NCI-H128 (cell line): ENCODE measurements at regions not wholly inside any gene's neighbourhood (a gene's known extent, or its start where the extent isn't known, plus 50 kb on each side); places are given as distances from the start of the nearest gene placed in this dataset.
"Not testable (repeated sequence)": the region's sequence is repeated elsewhere in the genome, so short reads cannot be mapped to it uniquely, and the experiment has no call there.

ENCODE experiments used
- DNase-seq: peaks from one replicate; lab custom pipeline; 2025; ENCODE audit not compliant: unreplicated experiment; lab: John Stamatoyannopoulos, UW

DNA sequence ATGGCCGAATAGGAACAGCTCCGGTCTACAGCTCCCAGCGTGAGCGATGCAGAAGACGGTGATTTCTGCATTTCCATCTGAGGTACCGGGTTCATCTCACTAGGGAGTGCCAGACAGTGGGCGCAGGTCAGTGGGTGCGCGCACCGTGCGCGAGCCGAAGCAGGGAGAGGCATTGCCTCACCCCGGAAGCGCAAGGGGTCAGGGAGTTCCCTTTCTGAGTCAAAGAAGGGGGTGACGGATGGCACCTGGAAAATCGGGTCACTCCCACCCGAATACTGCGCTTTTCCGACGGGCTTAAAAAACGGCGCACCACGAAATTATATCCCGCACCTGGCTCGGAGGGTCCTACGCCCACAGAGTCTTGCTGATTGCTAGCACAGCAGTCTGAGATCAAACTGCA is 572.8 kb upstream of the AGA start:
- not testable (repeated sequence) for DNase-seq

DNA sequence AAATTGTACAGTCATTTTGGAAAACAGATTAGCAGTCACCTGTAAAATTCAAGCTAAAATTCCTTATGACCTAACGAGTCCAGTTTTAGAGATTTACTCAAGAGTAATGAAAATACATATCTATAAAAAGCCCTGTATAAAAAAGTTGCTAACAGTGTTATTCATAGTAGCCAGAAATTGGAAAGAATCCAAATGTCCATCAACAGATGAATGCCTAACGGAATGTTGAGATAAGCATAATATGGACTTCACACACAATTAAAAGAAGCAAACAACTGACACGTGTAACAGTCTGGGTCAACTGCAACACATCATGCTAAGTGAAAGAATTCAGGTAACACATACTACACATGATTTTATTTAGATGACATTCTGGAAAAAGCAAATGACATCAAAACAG is 584.8 kb upstream of the AGA start:
- no peak for DNase-seq

DNA sequence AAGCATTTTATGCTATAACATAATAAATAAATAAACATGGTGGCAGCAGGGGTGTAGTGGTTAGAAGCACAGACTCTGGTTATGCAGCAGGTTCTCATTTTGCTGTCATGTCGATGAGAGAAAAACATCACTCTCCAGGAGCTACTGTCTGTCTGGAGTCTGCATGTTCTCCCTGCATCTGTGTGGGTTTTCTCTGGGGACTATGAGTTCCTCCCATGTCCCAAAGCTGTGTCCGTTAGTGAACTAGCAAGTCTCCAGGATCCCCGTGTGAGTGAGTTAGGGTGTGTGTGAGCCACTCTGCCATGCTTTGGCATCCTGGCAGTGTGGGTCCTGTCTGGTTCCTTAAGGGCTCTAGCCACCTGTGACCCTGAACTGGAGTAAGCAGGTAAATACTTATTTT is 585.6 kb upstream of the AGA start:
- no peak for DNase-seq

DNA sequence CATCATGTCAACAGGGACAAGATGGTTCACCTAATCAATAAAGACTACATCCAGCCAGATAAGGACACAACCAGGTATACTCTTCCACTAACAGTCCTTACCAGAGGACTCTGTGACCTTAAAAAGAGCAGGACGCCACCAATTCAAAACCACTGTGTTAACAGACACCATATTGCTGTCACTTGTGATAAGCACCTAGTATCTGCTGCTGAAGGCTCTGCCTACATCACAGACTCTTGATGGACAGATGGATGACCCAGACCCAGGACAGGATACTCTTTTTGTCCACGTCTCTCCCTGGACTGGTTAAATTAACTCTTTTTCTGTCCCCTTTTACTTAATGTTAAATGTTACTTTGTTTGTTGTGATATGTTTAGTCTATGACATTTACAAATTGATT is 586.2 kb upstream of the AGA start:
- no peak for DNase-seq

DNA sequence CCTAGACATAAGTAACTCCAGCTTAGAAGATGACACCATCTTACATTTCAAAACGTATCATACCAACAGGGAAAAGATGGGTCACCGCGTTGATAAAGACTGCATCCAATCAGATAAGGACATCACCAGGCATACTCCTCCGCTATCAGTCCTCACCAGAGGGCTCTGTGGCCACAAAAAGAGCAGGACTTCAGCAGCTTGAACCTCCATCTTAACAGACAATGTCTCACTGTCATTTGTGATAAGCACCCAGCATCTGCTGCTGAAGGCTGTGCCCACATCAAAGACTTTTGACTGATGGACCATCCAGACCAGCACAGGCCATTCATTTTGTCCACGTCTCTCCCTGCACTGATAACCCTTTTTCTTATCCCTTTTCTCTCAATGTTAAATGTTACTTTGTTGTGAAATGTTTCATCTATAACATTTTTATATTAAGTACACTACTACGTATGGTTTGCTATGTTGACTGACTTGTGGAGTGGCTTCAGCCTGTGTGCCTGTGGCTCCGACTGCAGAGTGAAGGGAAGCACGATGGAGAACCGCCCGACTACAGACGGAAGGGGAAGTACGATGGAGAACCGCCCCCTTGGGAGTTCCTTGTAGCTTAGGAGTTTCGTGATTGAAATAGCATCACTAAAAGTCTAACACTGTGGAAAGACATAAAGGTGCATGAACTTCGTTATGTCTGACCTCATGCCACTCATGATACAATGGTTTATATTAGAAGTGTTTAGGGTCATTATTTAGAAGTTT is 595.4 kb upstream of the AGA start:
- no peak for DNase-seq

DNA sequence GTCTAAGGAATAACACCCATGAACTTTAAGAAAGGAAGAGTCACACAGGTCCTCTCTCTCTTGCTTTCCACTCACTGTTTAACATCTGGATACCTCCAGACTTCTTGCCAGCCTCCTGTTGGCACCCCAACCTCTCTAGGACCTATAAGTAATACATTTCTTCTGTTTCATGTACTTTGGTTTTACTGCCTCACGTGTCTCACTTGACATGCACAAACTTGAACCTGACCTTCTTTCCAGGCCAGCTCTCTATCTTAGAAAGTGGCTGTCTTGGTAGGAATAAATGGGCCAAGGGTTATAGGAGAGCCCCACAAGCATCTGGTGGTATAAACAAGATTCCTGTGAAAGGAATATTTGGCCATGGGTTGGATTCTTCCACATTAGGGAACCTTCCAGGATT is 614.8 kb upstream of the AGA start:
- no peak for DNase-seq

DNA sequence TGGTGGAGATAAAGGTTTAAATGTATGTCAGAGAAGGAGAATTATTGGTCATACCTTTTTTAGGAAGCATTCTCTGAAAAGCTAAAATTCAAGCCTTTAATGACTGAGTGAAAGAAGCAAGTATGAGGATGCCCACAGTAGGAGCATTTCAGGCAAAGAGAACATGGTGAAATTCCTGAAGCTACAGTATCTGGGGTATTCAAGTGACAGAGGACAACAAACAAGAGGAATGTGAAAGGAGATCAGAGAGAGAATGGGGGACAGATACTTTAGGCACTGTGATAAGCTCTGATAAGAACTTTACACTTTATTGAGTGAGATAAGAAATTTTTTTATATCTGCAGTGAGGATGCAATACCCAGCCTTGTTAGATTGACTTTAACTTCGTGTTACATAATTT is 621.3 kb upstream of the AGA start:
- no peak for DNase-seq

DNA sequence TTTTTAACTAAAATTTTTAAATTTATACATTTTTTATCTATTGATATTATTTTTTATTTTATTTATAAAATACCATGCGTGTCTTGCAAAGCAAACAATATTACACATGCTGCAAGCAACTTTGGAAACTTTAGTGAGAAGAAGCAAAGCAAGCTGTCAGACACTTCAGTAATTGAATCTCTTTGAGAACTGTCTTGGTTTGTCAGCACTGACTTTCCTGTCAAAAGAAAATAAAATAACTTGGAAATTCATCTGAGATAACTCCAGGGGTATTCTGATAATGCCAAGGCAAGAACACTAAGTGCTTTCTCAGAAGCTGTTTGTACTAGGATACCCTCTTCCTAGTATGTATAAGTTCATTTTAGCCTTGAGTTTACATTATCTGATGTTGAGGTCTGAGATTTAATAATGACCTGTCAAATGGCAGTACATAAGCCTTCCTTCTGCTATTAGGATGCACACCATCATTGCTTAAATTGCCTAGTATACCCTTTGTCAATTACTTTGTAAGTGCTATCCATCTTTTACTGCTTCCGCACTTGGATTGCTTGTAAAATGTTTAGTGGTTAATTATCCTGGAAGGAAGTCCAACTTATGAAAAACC is 624.2 kb upstream of the AGA start:
- no peak for DNase-seq

DNA sequence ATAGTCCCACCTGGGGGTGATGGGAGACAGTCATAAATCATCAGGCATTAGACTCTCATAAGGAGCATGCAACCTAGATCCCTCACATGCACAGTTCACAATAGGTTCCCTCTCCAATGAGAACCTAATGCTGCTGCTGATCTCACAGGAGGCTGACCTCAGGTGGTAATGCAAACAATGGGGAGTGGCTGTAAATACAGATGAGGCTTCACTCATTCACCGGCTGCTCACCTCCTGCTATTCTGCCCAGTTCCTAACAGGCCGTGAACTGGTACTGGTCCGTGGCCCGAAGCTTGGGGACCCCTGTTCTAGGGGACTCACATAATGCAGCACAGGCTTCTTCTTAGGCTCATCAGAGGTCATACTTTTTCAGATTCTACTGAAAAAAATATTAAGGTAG is 625.9 kb upstream of the AGA start:
- DNase-seq, result no peak

DNA sequence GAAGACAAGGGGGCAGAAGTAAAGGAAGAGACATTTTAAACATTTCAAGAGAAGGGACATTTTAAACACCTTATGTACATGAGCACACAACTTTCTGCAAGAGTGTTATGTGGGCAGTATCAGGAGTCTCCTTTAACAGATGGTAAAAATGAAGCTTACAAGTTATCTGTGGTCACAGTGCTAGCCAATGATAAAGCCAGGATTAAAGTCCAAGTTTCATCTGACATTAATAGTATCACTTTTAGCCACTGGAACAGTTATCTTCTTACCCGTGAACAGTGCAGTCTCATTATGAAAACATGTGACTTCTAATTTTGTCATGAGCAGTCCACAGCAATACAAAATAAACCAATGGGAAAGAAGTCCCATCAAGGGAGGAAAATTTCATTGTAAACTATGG is 627.9 kb upstream of the AGA start:
- no peak for DNase-seq

DNA sequence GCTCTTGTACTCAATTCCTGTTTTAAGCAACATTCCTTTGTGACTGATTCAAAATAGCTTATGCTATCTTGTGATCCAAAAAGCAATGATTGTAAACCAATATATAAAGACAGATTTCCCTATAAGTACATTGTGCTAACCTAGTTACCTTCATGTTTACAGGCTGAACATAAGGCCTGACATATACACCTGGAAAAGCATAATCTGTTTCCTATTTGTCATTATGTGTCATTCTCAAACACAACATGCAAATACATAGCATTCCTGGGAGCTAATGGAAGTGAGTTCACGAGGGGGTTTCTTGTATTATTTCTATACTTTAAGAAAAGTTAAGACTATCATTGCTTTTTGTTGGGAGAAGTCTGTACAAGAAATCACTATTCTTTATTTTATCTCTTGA is 638.1 kb upstream of the AGA start:
- DNase-seq, result no peak

DNA sequence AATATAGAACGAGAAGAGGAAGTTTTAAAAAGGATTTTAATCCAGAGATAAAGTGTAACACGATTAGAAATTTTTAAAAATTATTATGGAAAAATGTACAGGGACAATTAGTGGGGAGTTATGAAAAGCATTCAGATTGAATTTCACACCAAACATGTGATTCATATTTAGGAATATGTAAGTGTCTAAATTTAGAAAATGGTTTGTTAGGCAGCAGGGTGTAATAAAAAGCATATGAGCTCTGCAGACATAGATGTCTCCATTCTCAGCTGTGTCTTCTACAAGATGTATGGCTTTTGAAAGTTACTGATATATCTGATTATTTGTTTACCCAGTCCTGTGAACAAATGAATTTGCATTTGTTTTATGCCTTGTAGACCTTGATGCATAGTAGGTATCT is 638.9 kb upstream of the AGA start:
- no peak for DNase-seq

DNA sequence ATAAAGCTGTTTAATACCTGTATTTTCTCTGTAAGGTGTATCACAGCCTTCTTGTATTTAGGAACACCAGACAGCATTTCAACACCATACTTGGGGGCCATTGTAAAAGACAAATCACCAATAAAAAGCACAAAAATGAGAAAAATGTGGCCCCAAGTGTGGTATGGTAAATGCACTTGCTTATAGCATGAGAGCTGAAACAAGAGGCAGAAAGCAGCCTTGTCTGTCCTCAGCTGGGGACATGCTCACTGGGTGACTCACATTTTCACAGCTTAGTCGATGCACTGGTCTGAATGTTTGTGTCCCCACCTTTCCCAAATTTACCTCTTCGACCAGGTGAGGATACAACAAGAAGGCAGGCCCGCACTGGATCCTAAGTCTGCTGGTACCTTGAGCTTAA is 639.7 kb upstream of the AGA start:
- DNase-seq, result no peak

DNA sequence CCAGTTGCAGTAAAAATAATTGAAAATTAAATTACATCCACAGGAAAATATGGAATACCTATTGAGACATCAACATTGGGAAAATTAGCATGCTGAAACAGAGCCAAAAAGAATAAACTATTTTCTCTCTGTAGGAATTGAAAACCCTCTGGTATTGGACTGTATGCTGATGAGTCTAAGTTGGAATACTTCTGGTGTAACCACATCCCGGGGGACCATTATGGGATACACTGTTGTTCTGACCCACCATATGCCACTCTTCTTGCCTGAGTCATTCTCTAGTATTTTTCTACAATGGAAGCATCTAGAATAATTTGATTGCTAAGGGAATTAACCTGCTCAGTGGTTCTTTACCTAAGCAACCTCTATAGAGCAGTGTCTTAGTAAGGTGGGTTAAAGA is 640.7 kb upstream of the AGA start:
- DNase-seq, result no peak

DNA sequence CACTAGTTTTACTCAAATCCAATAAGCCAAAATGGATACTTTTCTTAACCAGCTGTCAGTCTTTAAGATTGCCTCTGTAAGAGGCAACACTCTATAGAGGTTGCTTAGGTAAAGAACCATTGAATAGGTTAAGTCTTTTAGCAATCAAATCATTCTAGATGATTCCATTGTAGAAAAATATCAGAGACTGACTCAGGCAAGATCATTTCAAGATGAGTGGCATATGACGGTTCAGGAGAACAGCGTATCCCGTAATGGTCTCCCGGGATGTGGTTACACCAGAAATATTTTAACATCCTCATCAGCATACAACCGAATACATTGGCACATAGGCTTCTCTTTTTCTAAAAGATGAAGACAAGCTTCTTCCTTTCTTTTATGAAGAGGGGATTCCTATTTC is 641.7 kb upstream of the AGA start:
- no peak for DNase-seq

DNA sequence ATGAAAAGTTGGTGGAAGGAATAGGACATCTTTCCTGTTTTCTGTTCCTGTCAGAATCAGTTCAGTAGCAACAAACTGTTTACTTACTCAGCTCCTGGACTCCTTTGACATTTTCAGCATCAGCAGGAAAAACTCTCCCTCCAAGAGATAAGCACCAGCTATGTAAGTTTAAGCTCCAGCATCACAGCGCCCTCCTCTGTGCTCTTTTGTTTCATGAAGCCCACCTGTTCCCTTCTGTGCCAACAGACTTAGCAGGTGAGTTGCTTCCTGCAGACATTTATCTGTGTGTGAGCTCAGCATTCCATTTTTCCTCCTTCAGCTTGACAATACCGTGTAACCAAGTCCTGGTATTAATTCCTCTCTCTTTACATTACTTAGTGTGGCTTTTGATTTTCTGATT is 644.1 kb upstream of the AGA start:
- DNase-seq, result no peak

DNA sequence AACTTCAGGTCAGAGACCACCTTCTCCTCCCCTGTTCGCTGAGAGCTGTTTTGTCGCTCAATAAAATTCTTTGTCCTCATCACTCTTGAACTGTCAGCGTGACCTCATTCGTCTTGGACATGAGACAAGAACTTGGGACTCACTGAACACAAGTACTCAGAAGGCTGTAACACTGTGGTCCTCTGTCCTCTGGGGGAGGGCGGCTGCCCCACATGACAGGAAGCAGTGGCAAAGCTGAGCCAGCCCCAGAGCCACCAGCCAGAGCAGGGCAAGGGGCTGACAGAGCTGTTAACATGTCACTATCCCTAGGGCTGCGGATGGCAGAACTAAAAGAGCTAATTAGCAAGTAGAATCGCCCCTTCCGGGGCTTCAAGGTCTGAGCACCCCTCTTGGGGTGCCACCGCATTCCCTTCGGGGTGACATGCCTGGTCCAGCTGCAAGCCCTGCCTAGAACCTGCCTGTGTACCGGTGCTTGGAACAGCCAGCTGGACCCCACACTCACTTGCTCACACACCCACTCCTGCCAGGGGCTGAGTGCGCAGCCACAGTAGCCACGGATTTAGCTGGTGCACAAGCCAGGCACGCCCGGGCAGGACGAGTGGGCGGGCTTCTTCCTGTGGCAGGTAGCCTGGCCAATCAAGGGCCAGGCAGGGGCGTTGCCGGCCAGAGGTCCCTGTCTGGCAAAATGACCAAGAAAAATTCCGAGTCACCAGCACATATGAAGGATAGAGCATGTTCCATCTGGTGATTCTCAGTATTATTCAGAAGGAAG is 648.6 kb upstream of the AGA start:
- DNase-seq, result no peak

DNA sequence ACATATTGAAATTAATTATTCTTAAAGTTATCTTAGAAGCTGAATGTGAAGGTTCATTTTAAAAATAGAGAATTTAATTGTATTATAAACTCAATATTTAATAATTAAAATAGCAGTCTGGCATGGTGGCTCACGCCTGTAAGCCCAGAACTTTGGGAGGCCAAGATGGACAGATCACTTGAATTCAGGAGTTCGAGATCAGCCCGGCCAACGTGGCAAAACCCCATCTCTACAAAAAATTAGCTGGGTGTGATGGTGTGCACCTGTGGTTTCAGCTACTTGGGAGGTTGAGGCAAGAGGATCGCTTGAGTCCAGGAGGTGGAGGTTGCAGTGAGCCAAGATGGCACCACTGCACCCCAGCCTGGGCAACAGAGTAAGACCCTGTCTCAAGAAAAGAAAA is 659.9 kb upstream of the AGA start:
- DNase-seq, result no peak

DNA sequence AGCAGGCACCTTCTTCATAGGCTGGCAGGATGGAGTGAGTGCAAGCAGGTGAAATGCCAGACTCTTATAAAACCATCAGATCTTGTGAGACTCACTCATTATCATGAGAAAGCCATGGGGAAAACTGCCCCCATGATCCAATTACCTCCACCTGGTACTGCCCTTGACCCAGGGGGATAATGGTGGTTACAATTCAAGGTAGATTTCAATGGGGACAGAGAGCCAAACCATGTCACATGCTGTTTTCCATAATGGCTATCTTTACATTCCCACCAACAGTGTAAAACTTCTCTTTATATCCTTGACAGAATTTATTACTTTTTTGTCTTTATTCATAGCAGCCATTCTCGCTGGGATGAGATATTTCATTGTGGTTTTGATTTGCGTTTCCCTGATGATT is 663.0 kb upstream of the AGA start:
- DNase-seq, result no peak

DNA sequence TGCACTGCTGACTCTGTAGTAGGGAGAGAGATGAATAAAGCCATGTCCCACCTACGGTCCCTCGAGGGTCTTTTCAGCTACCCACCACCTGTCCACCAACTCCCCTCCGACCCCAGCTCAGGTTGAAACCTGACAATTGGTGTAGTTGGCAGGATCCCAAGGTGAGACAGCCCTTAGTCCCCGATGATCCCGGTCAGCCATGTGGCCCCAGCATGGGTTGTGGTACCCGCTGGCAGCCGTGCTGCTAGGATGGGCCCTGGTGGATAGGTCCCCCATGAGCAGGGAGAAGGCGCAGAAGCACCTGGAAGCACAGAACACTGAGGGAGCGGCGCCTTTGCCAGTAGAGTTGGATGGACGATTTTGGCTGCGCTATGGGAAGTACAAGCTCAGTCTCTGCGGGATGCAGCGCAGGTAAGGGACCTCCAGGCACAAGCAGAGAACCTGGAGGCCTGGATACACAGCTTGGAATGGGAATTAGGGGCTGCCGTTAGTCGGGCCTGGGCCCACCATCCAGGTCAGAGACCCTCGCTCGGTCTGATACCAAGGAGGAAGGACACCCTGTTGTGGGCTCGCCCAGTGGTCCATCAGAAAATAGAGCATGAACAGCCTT is 694.6 kb upstream of the AGA start:
- no peak for DNase-seq

DNA sequence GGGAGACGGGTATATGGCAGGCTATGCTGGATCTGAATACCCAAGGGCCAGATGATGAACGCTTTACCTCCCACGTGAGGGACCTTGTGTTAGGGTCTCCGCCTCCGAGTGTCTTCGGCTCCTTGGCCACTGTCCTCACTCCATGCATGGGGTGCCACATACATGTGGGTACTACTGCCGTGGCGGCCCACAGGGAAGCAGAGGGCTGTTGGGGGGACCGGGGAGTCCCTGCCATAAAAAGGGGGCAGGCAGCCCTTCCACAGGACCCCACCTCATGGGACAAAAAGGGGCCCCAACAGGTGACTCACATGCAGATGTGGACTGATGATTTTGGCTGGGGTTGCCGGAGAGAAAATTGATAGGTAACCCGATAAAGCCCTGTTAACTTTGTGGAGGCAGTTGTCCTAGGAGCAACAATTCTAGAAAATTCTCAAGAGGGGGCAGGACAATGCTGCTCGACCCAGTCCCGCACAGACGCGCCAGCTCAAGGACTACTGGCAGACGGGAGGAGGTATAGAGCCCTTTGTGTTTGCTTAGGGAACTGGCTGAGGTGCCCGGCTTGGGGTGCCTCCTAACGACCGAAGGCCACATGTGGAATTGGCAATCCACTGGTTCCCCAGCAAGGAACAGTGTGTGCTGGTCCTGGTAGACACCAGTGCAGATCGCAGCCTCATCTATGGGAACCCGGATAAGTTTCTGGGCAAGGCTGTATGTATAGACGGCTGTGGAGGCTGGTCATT is 695.7 kb upstream of the AGA start:
- DNase-seq, result no peak
